Suppressor macrophage treated with lipopolysaccharide for 4 hours (primary cell): ENCODE measurements at regions not wholly inside any gene's neighbourhood (a gene's known extent, or its start where the extent isn't known, plus 50 kb on each side); places are given as distances from the start of the nearest gene placed in this dataset.
"Not testable (repeated sequence)": the region's sequence is repeated elsewhere in the genome, so short reads cannot be mapped to it uniquely, and the experiment has no call there.

Experiments
- DNase-seq: peaks from one replicate; pipeline ENCODE4 v3.0.0-alpha.2; 2020

DNA sequence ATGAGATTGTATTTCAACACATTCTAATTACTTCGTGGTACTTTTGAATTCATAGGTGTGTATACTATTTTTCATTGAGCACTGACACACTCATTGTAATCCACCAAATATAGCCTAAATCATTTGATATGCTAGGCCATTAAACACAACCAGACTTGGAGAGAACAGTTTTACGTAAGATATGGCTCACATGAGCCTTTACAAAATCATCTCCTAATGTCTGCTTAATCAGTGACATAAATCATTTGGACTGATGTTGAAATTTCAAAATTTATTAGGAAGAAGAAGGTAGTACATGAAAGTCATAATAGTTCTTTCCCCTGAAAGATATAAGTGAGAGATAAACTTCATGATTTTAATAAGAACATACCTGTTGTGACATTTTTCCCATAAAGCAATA lies 550.2 kb upstream of the LINC00305 start:
- no peak for DNase-seq

DNA sequence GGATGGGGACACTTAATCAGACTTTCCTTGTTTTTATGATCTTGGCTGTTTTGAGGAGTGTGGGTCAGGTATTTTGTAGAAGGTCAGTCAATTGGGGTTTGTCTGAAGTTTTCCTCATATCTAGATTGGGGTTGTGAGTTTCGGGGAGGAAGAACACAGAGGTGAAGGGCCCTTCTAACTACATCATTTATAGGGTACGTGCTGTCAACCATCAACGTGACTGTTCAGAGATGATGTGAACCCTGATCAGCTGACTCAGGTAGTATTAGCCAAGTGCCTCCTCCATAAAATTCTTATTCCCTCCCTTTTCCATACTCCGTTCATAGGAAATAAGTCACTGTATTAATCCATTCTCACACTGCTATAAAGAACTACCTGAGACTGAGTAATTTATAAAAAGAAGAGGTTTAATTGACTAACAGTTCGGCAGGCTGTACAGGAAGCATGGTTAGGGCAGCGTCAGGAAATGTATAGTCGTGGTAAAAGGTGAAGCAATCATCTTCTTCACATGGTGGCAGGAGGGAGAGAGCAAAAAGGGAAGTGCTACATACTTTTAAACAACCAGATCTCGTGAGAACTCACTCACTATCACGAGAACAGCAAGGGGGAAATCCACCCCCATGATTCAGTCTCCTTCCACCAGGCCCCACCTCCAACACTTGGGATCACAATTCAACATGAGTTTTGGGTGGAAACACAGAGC lies 547.1 kb upstream of the LINC00305 start:
- DNase-seq = peak; percentile 12

DNA sequence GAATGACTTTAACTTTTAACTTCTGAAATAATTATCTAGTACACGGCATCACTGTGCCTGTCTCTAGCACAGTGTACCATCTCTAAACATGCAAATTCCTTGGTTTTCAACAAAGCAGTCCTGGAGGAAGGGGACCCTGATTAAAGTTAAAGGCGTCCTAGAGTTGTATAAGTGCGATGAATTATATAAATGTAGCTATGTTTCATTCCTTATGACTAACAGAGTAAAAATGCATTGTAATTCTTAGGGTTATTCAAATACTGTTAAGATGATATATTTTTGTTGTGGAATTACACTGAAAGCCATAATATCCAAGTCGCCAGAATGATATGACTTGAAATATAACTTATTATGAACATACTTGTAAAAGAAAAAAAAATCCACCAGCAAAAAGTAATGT lies 544.9 kb upstream of the LINC00305 start:
- no peak for DNase-seq

GRCh38 chr18:64692826-64693225 lies 543.9 kb upstream of the LINC00305 start:
- DNase-seq = no peak

GRCh38 chr18:64679121-64679520 lies 530.2 kb upstream of the LINC00305 start:
- DNase-seq = no peak

GRCh38 chr18:64678048-64678447 lies 529.2 kb upstream of the LINC00305 start:
- DNase-seq = no peak

DNA sequence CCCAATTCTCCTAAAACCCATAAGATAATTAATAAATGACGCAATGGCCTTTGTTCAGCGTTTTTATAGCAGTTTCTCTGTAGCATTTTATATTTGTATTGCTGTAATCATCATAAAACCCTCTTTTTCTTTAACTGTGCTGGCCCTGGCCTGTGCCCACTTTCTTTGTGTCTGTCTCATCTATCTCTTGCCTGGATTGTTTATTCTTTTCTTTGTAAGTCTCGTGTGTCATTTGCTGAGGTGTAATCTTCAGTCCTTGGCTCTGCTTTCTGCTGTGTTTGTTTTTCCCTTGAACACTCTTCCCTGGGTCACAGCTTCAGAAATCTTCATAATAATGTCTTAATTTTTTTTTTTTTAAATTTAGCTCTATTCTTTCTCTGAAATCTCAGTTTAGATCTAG lies 525.8 kb upstream of the LINC00305 start:
- no peak for DNase-seq

GRCh38 chr18:64671293-64671692 lies 522.4 kb upstream of the LINC00305 start:
- not testable (repeated sequence) for DNase-seq

- DNase-seq = no peak
Measured at GRCh38 chr18:64668461-64668962, 519.6 kb upstream of the LINC00305 start.

- no peak for DNase-seq
Measured at GRCh38 chr18:64663086-64663485, 514.2 kb upstream of the LINC00305 start.

GRCh38 chr18:64659196-64659595 lies 510.3 kb upstream of the LINC00305 start:
- no peak for DNase-seq

DNA sequence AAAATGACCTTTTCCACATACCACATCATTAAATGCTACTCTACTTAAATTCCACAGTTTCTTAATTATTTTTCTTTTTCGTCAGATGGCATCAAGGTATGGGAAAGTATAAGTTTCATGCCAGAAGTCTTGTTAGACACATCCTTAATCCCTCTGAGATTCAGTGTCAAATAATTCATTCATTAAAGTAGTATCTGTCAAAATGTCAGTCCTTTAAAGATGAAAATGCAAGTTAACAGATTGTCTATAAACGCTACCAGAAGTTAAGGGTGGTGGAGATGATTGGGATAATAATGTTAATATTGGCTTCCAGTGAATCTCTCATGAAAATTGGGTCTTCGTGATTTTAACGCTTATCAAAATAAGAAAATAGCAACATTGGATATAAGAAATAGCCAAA lies 504.2 kb upstream of the LINC00305 start:
- no peak for DNase-seq

- DNase-seq = no peak
Measured at GRCh38 chr18:64650068-64650467, 501.2 kb upstream of the LINC00305 start.

- no peak for DNase-seq
Measured at GRCh38 chr18:64645753-64646152, 496.9 kb upstream of the LINC00305 start.

DNA sequence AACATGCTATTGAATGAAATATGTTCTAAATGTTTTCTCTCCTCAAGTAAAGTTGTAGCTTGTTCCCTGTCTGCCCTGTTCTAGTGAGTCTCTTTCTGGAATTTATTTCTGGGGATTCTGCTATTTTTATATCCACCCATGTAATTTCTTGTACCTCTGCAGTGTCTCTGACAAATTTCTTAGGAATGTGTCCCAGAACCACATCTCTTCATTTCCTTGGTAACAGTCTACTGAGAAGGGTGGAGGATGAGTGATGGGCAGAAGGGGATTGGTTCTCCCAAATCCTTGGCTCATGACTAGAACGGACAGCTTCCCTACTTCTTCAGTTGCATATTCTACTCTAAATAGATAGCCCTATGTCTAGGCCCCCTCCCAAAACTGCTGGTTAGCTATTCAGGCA lies 490.6 kb upstream of the LINC00305 start:
- no peak for DNase-seq

DNA sequence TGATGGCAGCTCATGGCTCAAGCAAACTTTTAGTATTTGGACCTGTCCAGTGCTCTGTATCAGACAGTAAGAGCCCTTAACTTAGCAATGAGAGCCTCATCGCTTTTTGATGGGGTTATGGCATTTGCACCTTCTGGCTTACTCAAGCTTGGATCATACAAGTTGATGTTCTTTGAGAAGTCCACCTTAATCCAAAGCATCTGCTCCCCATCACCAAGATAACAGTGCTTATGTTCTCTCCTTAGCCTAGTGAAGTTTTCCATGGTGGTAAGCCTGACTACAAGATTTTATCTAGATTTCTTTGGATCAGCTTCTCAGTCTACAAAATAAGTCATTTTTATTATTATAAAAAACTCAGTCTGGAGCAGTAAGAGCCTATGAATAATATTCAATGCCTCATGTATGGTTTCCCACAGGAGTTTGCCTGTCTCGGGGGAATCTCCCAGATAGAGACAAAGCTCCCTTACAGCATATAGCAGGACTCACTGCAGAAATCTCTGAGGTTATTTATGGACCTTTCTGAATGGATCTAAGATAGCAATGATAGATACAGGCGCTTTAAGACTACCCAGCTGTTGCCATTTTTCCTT lies 472.2 kb upstream of the LINC00305 start:
- DNase-seq = no peak

DNA sequence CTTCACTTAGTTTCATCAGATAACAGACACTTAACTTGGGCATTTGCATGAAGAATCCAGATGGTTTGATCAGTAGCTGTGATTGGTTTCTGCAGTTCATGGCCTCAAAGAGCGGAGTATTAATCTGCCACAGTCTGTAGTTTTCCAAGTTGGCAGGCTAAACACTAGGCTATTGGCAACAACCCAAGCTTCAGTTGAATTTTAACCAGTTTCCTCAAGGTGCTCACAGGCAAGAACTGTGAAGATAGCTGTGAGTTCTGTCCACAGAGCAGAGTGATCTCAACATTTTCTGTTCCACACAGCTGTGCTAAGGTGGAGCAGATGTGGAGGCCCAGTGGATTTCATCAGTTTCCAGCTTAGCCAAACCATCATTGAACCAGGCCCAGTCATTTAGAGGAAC lies 469.5 kb upstream of the LINC00305 start:
- DNase-seq = no peak

DNA sequence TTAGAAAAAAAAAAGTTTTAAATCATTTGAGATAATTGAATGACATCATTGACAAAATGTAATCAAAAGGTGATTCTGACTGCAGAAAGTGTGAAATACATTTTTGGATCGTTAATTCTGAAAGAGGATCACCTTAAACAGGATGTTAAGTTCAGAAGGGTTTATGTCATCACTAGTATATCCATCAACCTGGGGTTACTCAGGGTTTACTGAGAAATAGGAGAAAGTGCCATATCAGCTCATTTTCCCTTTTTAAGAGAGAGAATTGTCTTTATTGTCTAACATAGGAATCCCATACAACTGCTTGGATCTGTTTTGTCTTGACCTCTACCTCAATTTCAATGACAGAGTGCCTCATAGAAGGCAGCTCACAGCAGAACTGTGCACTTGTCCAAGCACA lies 466.1 kb upstream of the LINC00305 start:
- no peak for DNase-seq

DNA sequence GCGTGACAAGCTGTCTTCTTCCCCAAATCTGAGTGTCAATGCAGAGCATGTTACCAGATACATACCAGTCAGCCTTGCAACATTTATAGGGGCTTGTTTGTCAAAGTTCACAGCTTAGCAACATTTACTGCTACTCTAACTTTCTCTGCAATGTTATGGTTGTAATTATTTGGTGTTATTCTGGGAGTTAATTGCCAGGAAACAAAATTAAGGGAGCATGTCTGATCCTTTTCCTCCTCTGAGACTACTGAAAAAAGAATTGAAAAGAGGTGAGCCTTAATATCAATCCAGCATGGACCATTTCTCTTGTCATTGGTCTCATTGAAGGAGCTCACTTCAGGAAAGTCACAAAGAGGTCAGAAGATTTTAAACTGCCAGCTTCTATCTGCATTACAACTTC lies 465.6 kb upstream of the LINC00305 start:
- DNase-seq = no peak

- DNase-seq = no peak
Measured at GRCh38 chr18:64592246-64592645, 443.4 kb upstream of the LINC00305 start.

DNA sequence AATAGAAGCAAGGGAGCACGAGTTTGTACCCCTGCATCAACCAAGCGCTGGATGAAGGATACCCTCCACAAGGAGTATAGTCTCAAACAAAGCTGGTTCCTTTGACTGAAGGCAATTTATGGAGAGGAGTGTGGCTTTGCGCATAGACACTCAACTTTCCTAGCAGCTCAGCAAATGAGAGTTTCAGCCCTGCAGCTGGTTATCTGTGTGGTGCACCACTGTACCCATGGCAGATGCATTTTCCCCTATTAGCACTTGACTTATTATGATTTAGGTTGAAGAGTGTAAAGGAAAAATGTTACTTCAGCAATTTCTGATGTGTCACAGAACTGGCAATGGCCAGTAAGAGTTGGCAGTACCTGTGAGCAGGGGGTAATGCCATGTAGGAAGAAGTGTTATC lies 440.1 kb upstream of the LINC00305 start:
- DNase-seq = no peak

GRCh38 chr18:64566456-64566855 lies 417.6 kb upstream of the LINC00305 start:
- no peak for DNase-seq

DNA sequence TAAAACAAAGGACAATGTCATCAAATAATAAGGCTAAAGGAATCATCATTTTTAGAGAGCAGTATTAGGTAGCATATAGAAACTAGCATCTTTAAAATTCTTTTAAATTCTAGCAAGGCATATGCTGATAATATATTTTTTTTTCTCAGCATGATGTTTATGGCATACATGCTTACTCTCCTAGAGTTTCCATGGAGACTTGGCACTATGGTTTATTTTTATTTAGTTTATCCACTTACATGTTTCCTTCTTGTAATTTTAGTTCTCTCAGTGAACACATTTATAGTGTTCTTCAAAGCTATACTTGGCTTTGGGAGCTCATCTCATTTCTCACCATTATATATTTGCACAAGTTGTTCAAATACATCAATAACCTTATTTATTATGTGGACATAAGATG lies 413.8 kb upstream of the LINC00305 start:
- no peak for DNase-seq

DNA sequence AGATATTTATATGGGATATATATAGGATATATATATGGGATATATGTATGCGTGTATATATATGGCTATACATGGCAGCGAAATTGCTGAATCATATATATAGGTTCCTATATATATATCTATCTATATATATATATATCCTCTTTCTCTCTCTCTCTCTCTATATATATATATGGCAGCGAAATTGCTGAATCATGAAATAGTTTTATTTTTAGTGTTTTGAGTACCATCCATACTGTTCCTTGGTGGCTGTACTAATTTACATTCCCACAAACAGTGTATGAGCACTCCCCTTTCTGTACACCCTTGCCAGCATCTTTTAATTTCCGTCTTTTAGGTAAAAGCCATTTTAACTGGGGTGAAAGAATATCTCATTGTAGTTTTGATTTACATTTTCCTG lies 397.6 kb upstream of the LINC00305 start:
- no peak for DNase-seq

GRCh38 chr18:64539847-64540246 lies 391.0 kb upstream of the LINC00305 start:
- peak; percentile 25 for DNase-seq
